CD4-positive, alpha-beta T cell (primary cell): ENCODE measurements at regions not wholly inside any gene's neighbourhood (a gene's known extent, or its start where the extent isn't known, plus 50 kb on each side); places are given as distances from the start of the nearest gene placed in this dataset.

ENCODE experiments used
- ATAC-seq: fragments of 200-7000 bp; cut with Tn5 transposase; one replicate; pipeline ENCODE4 v1.10.0; 2022; ENCODE audit warnings: mild to moderate bottlenecking; ENCODE audit not compliant: poor library complexity
- CTCF ChIA-PET: fragments of 350-600 bp; sonication (Branson Sonifier 250); formaldehyde crosslinking; loops from one replicate; lab custom pipeline; 2021; ENCODE audit warnings: antibody characterized with exemption, inconsistent platforms; lab: Charles Lee
- POLR2A ChIA-PET: fragments of 350-600 bp; sonication (Branson Sonifier 250); formaldehyde crosslinking; loops from one replicate; lab custom pipeline; 2021; ENCODE audit warnings: antibody characterized with exemption, inconsistent platforms; lab: Charles Lee
- DNase-seq, 14 experiments: peaks; one replicate each; pipeline ENCODE4 v3.0.0-alpha.2; 2013 to 2020; ENCODE audit warnings: mixed read lengths in 2 of 14
- H3K27ac ChIP-seq, 2 donors: one replicate each; pipeline versions ENCODE4 v1.5.1 to v1.7.0; 2013; ENCODE audit warnings: low read length in 2 of 2, low read depth in 1 of 2, mild to moderate bottlenecking in 1 of 2
- H3K27me3 ChIP-seq, 2 experiments: 1 replicate in 1 of 2; 2 replicates in 1 of 2; pipeline versions ENCODE4 v1.6.1 to v1.7.0; 2013; ENCODE audit warnings: low read length in 2 of 2, control low read depth in 1 of 2, mild to moderate bottlenecking in 1 of 2, moderate library complexity in 1 of 2; ENCODE audit not compliant: insufficient read depth in 2 of 2, control insufficient read depth in 1 of 2
- H3K36me3 ChIP-seq: one replicate; pipeline ENCODE4 v1.6.1; 2013; ENCODE audit warnings: low read length, control low read depth; ENCODE audit not compliant: insufficient read depth
- H3K4me1 ChIP-seq: one replicate; pipeline ENCODE4 v1.6.1; 2013; ENCODE audit warnings: low read length, control low read depth; ENCODE audit not compliant: insufficient read depth
- H3K4me3 ChIP-seq: one replicate; pipeline ENCODE4 v1.5.1; 2013; ENCODE audit warnings: mild to moderate bottlenecking, low read length, moderate library complexity
- H3K9me3 ChIP-seq, 2 experiments: 1 replicate in 1 of 2; 2 replicates in 1 of 2; pipeline versions ENCODE4 v1.6.1 to v1.7.0; 2013; ENCODE audit warnings: low read length in 2 of 2, mild to moderate bottlenecking in 2 of 2, control low read depth in 1 of 2, moderate library complexity in 1 of 2; ENCODE audit not compliant: control insufficient read depth in 1 of 2, insufficient read depth in 1 of 2
- H3K27ac Mint-ChIP-seq: one replicate; pipeline ENCODE4 v1.8.0; 2020; ENCODE audit warnings: mixed read lengths
- H3K27me3 Mint-ChIP-seq: one replicate; pipeline ENCODE4 v1.8.0; 2021; ENCODE audit warnings: mixed read lengths
- H3K36me3 Mint-ChIP-seq: one replicate; pipeline ENCODE4 v1.8.0; 2021; ENCODE audit warnings: low read depth, mixed read lengths
- H3K4me1 Mint-ChIP-seq: one replicate; pipeline ENCODE4 v1.8.0; 2021; ENCODE audit warnings: low read depth, mixed read lengths
- H3K4me3 Mint-ChIP-seq: one replicate; pipeline ENCODE4 v1.8.0; 2020; ENCODE audit warnings: mild to moderate bottlenecking, mixed read lengths
- H3K9me3 Mint-ChIP-seq: one replicate; pipeline ENCODE4 v1.8.0; 2020; ENCODE audit warnings: mixed read lengths
- intact Hi-C, 2 experiments: fragments of 100-400 bp; cut with DNase I in 1 of 2; cut with micrococcal nuclease in 1 of 2; formaldehyde crosslinking; loops; one replicate each; pipeline versions ENCODE4 v1.15.1 to v1.9.0; 2023 to 2025; cut with DNase I, micrococcal nuclease
- TF ChIP-seq, protein P1 (sequence below): fragments of 200-600 bp; IDR thresholded peaks from one replicate; pipeline ENCODE4 v1.8.0; 2022; ENCODE audit warnings: antibody characterized with exemption, mild to moderate bottlenecking

- no peak overlapping the region for H3K27ac ChIP-seq
- no peaks in the 10 kb centered on the region for H3K36me3 ChIP-seq
- ChIA-PET CTCF (no interaction called here), POLR2A (no interaction called here)
- Mint-ChIP-seq H3K4me1 (no peaks in the 10 kb centered on the region), H3K36me3 (no peaks in the 10 kb centered on the region), H3K27me3 (no peaks in the 10 kb centered on the region), H3K27ac (no peak overlapping the region), H3K9me3 (peaks cover 3% of the 10 kb centered on the region), H3K4me3 (no peak overlapping the region)
- intact Hi-C loops, result no loop called here
- TF ChIP-seq, protein P1, sequence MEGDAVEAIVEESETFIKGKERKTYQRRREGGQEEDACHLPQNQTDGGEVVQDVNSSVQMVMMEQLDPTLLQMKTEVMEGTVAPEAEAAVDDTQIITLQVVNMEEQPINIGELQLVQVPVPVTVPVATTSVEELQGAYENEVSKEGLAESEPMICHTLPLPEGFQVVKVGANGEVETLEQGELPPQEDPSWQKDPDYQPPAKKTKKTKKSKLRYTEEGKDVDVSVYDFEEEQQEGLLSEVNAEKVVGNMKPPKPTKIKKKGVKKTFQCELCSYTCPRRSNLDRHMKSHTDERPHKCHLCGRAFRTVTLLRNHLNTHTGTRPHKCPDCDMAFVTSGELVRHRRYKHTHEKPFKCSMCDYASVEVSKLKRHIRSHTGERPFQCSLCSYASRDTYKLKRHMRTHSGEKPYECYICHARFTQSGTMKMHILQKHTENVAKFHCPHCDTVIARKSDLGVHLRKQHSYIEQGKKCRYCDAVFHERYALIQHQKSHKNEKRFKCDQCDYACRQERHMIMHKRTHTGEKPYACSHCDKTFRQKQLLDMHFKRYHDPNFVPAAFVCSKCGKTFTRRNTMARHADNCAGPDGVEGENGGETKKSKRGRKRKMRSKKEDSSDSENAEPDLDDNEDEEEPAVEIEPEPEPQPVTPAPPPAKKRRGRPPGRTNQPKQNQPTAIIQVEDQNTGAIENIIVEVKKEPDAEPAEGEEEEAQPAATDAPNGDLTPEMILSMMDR, result no peak
- ATAC-seq, result no peak
- no peaks in the 10 kb centered on the region for H3K4me1 ChIP-seq
- no peaks in the 10 kb centered on the region for H3K27me3 ChIP-seq
- no peak for DNase-seq
- H3K4me3 ChIP-seq, result no peak overlapping the region
- H3K9me3 ChIP-seq, result no peaks in the 10 kb centered on the region
Observed at GRCh38 chr18:67586101-67586500, 69.6 kb upstream of the DSEL start.

- CTCF ChIA-PET, result no interaction called here
- ATAC-seq, result no peak
- TF ChIP-seq, protein P1, result no peak
Observed at GRCh38 chr18:67583621-67584020, 67.1 kb upstream of the DSEL start.

GRCh38 chr18:67582488-67582887 is 66.0 kb upstream of the DSEL start:
- Mint-ChIP-seq H3K9me3 (peaks cover 3% of the 10 kb centered on the region), H3K4me1 (no peaks in the 10 kb centered on the region), H3K4me3 (no peak overlapping the region), H3K27ac (no peak overlapping the region), H3K27me3 (no peaks in the 10 kb centered on the region), H3K36me3 (no peaks in the 10 kb centered on the region)
- no peak for ATAC-seq
- TF ChIP-seq, protein P1, result no peak
- no peaks in the 10 kb centered on the region for H3K36me3 ChIP-seq
- POLR2A ChIA-PET, result no interaction called here
- H3K27me3 ChIP-seq, result no peaks in the 10 kb centered on the region
- H3K9me3 ChIP-seq, result no peaks in the 10 kb centered on the region
- H3K4me1 ChIP-seq, result no peaks in the 10 kb centered on the region
- no peak for DNase-seq
- no peak overlapping the region for H3K4me3 ChIP-seq
- intact Hi-C loops, result no loop called here
- CTCF ChIA-PET, result no interaction called here
- no peak overlapping the region for H3K27ac ChIP-seq

More at GRCh38 chr18:67583621-67584020, 67.1 kb upstream of the DSEL start:
- Histone ChIP-seq H3K36me3 (no peaks in the 10 kb centered on the region), H3K4me3 (no peak overlapping the region), H3K27me3 (no peaks in the 10 kb centered on the region), H3K27ac (no peak overlapping the region), H3K4me1 (no peaks in the 10 kb centered on the region), H3K9me3 (no peaks in the 10 kb centered on the region)
- Mint-ChIP-seq H3K27me3 (no peaks in the 10 kb centered on the region), H3K27ac (no peak overlapping the region), H3K4me3 (no peak overlapping the region), H3K9me3 (peaks cover 3% of the 10 kb centered on the region), H3K36me3 (no peaks in the 10 kb centered on the region), H3K4me1 (no peaks in the 10 kb centered on the region)
- DNase-seq, result no peak
- POLR2A ChIA-PET, result no interaction called here
- intact Hi-C loops, result no loop called here
